SK-N-SH (cell line): ENCODE measurements at regions not wholly inside any gene's neighbourhood (a gene's known extent, or its start where the extent isn't known, plus 50 kb on each side); places are given as distances from the start of the nearest gene placed in this dataset.

Experiments
- CTCF ChIA-PET: fragments of 300-600, 350-600 bp; formaldehyde crosslinking; extraction: SDS; loops from one replicate; lab custom pipeline; 2021; lab: Yijun Ruan, JAX
- POLR2A ChIA-PET: fragments of 350-600 bp; sonication (Branson Sonifier 250); formaldehyde crosslinking; extraction: SDS; loops from one replicate; lab custom pipeline; 2020; ENCODE audit warnings: antibody characterized with exemption, inconsistent platforms; lab: Yijun Ruan, JAX
- DNase-seq: peaks from one replicate; pipeline ENCODE4 v3.0.0; 2012
- H2AFZ ChIP-seq: fragments of 200-600 bp; sonication (generic); 2 replicates; pipeline ENCODE4 v1.8.1; 2016; ENCODE audit warnings: antibody characterized with exemption, mild to moderate bottlenecking, low read depth
- H3F3A ChIP-seq: fragments of 200-600 bp; sonication (generic); replicated peaks from 2 replicates; pipeline ENCODE3; 2016; ENCODE audit warnings: antibody characterized with exemption, mild to moderate bottlenecking; ENCODE audit not compliant: insufficient read depth
- H3K27ac ChIP-seq, 2 experiments: fragments of 200-500 bp in 1 of 2; fragments of 200-600 bp in 1 of 2; sonication (Bioruptor generic) in 1 of 2; sonication (generic), shearing (Covaris generic) in 1 of 2; 2 replicates each; pipeline versions ENCODE4 v1.5.1 to v1.6.1; 2014 to 2016; ENCODE audit warnings: low read depth in 2 of 2, inconsistent platforms in 1 of 2, low read length in 1 of 2, mild to moderate bottlenecking in 1 of 2, mixed read lengths in 1 of 2
- H3K27me3 ChIP-seq: fragments of 200-600 bp; sonication (generic), shearing (Covaris generic); 2 replicates; pipeline ENCODE4 v1.6.1; 2016; ENCODE audit warnings: mixed run types; ENCODE audit not compliant: insufficient read depth
- H3K36me3 ChIP-seq, 2 experiments: fragments of 200-500 bp in 1 of 2; fragments of 200-600 bp in 1 of 2; sonication (Bioruptor generic) in 1 of 2; sonication (generic) in 1 of 2; replicated peaks in 1 of 2; 2 replicates each; pipeline versions ENCODE3 to v1.5.1; 2014 to 2016; ENCODE audit warnings: low read length in 1 of 2, mild to moderate bottlenecking in 1 of 2; ENCODE audit not compliant: insufficient read depth in 2 of 2, control insufficient read depth in 1 of 2
- H3K4me1 ChIP-seq, 2 experiments: fragments of 200-500 bp in 1 of 2; fragments of 200-600 bp in 1 of 2; sonication (Bioruptor generic) in 1 of 2; sonication (generic), shearing (Covaris generic) in 1 of 2; 2 replicates each; pipeline versions ENCODE4 v1.5.1 to v1.6.1; 2014 to 2016; ENCODE audit warnings: low read depth in 1 of 2, low read length in 1 of 2, mixed run types in 1 of 2; ENCODE audit not compliant: insufficient read depth in 2 of 2, control insufficient read depth in 1 of 2
- H3K4me2 ChIP-seq: fragments of 200-600 bp; sonication (generic), shearing (Covaris generic); 2 replicates; pipeline ENCODE4 v1.6.1; 2017; ENCODE audit warnings: mixed run types
- H3K4me3 ChIP-seq, 2 experiments: fragments of 200-500 bp in 1 of 2; fragments of 200-600 bp in 1 of 2; sonication (Bioruptor generic) in 1 of 2; sonication (generic), shearing (Covaris generic) in 1 of 2; 2 replicates each; pipeline versions ENCODE4 v1.5.1 to v1.8.1; 2014 to 2016; ENCODE audit warnings: low read depth in 2 of 2, inconsistent platforms in 1 of 2, low read length in 1 of 2, mild to moderate bottlenecking in 1 of 2, mixed read lengths in 1 of 2, moderate library complexity in 1 of 2
- H3K79me2 ChIP-seq: fragments of 200-600 bp; sonication (generic); 2 replicates; pipeline ENCODE4 v1.8.1; 2017; ENCODE audit warnings: mild to moderate bottlenecking; ENCODE audit not compliant: insufficient read depth
- H3K9ac ChIP-seq: fragments of 200-600 bp; sonication (generic); 2 replicates; pipeline ENCODE4 v1.6.1; 2017; ENCODE audit warnings: mixed run types
- H3K9me2 ChIP-seq: fragments of 200-600 bp; sonication (generic); 2 replicates; pipeline ENCODE4 v1.6.1; 2017; ENCODE audit warnings: mixed run types
- H3K9me3 ChIP-seq: fragments of 200-600 bp; sonication (generic); 2 replicates; pipeline ENCODE4 v1.6.1; 2017; ENCODE audit warnings: mixed run types, mild to moderate bottlenecking, moderate library complexity
- H4K20me1 ChIP-seq: fragments of 200-600 bp; sonication (generic); 2 replicates; pipeline ENCODE4 v1.6.1; 2017; ENCODE audit warnings: mild to moderate bottlenecking, mixed run types; ENCODE audit not compliant: insufficient read depth
- CHD2 ChIP-seq: fragments of 150-350 bp; IDR thresholded peaks from 2 replicates; pipeline ENCODE4 v1.6.1; 2018; ENCODE audit warnings: low read length; ENCODE audit not compliant: partially characterized antibody
- CTCF ChIP-seq: fragments of 200-600 bp; sonication (generic); IDR thresholded peaks from 2 replicates; pipeline ENCODE4 v1.6.1; 2017; ENCODE audit warnings: antibody characterized with exemption, mild to moderate bottlenecking, moderate library complexity
- ELF1 ChIP-seq: IDR thresholded peaks from 2 replicates; pipeline ENCODE4 v1.4.0; 2012
- EZH2phosphoT487 ChIP-seq: fragments of 200-600 bp; sonication (generic); IDR thresholded peaks from 2 replicates; pipeline ENCODE4 v1.6.1; 2017; ENCODE audit warnings: low read depth, mixed run types, mild to moderate bottlenecking, antibody characterized with exemption, moderate library complexity, borderline replicate concordance
- FOXJ3 ChIP-seq: sonication (generic); formaldehyde crosslinking; IDR thresholded peaks from 2 replicates; pipeline ENCODE4 v1.5.1; 2020; ENCODE audit warnings: mild to moderate bottlenecking, missing genetic modification reagents
- FOXM1 ChIP-seq: IDR thresholded peaks from 2 replicates; pipeline ENCODE4 v1.4.0; 2012; ENCODE audit warnings: low read depth, mild to moderate bottlenecking
- GABPA ChIP-seq: IDR thresholded peaks from 2 replicates; pipeline ENCODE4 v1.4.0; 2012; ENCODE audit warnings: low read depth, mild to moderate bottlenecking
- GATA2 ChIP-seq: sonication (generic); formaldehyde crosslinking; IDR thresholded peaks from 2 replicates; pipeline ENCODE4 v1.5.0; 2020; ENCODE audit warnings: mild to moderate bottlenecking, missing genetic modification reagents
- IRF3 ChIP-seq: fragments of 150-350 bp; IDR thresholded peaks from 2 replicates; pipeline ENCODE4 v1.6.1; 2016; ENCODE audit warnings: mild to moderate bottlenecking, low read depth, low read length
- JUND ChIP-seq: IDR thresholded peaks from 2 replicates; pipeline ENCODE4 v1.4.0; 2012
- MEF2A ChIP-seq: IDR thresholded peaks from 2 replicates; pipeline ENCODE4 v1.4.0; 2012; ENCODE audit warnings: low read depth, borderline replicate concordance
- MXI1 ChIP-seq: IDR thresholded peaks from 2 replicates; pipeline ENCODE4 v1.6.1; 2012; ENCODE audit warnings: mild to moderate bottlenecking, low read depth, low read length, improper control_type of control experiment
- NFIC ChIP-seq: IDR thresholded peaks from 2 replicates; pipeline ENCODE4 v1.4.0; 2012; ENCODE audit warnings: borderline replicate concordance
- PBX3 ChIP-seq: IDR thresholded peaks from 2 replicates; pipeline ENCODE4; 2012
- RFX5 ChIP-seq: IDR thresholded peaks from 2 replicates; pipeline ENCODE4 v1.6.1; 2012; ENCODE audit warnings: mild to moderate bottlenecking, improper control_type of control experiment, low read length
- RXRA ChIP-seq: IDR thresholded peaks from 2 replicates; pipeline ENCODE4 v1.4.0; 2012; ENCODE audit warnings: low read depth, mild to moderate bottlenecking, borderline replicate concordance
- SIN3A ChIP-seq: IDR thresholded peaks from 2 replicates; pipeline ENCODE4 v1.6.1; 2012; ENCODE audit warnings: low read depth, mild to moderate bottlenecking, low read length, moderate library complexity, borderline replicate concordance
- TCF12 ChIP-seq: IDR thresholded peaks from 2 replicates; pipeline ENCODE4 v1.4.0; 2012
- USF1 ChIP-seq: IDR thresholded peaks from 2 replicates; pipeline ENCODE4 v1.4.0; 2012; ENCODE audit warnings: low read depth, borderline replicate concordance
- YY1 ChIP-seq: IDR thresholded peaks from 2 replicates; pipeline ENCODE4 v1.4.0; 2012; ENCODE audit warnings: low read depth, mild to moderate bottlenecking
- WGBS: methylation state at CpG from one replicate; pipeline ENCODE4 v1.1.6; 2017; ENCODE audit warnings: low lambda C conversion rate; 5-methylcytosine and 5-hydroxymethylcytosine counted together

- Histone ChIP-seq H3K9ac (no peak overlapping the region), H3K79me2 (no peaks in the 10 kb centered on the region), H3K27me3 (no peaks in the 10 kb centered on the region), H3K27ac (peak overlapping the region in 1 of 2 experiments; percentile 25; a peak in 1 of 4 replicates), H4K20me1 (no peaks in the 10 kb centered on the region), H3F3A (peaks cover 8% of the 10 kb centered on the region), H3K4me1 (no peaks in the 10 kb centered on the region), H2AFZ (peak overlapping the region; percentile 32; the same call in 1 of the 2 replicates), H3K4me3 (no peak overlapping the region), H3K36me3 (no peaks in the 10 kb centered on the region), H3K9me3 (no peaks in the 10 kb centered on the region), H3K4me2 (no peak overlapping the region), H3K9me2 (no peaks in the 10 kb centered on the region)
- ChIA-PET POLR2A (no interaction called here), CTCF (no interaction called here)
- TF ChIP-seq PBX3 (no peak), FOXJ3 (CRISPR knock-in tag) (no peak), RFX5 (no peak), SIN3A (no peak), RXRA (no peak), CTCF (no peak), EZH2phosphoT487 (no peak), IRF3 (no peak), MXI1 (no peak), GABPA (no peak), TCF12 (no peak), NFIC (no peak), FOXM1 (no peak), MEF2A (no peak), GATA2 (no peak), USF1 (no peak), JUND (no peak), ELF1 (no peak), CHD2 (no peak), YY1 (no peak)
- 9% methylated on average over 1 of the region's 1 CpG for WGBS
- DNase-seq = no peak
Measured at GRCh38 chr5:53302529-53302928, 177.9 kb upstream of the FST start.
